DOHH2 (cell line): ENCODE measurements at regions not wholly inside any gene's neighbourhood (a gene's known extent, or its start where the extent isn't known, plus 50 kb on each side); places are given as distances from the start of the nearest gene placed in this dataset.
A peak's percentile ranks its signal among the peaks of the same experiment; 100 is the strongest.

Source experiments
- H3F3A ChIP-seq: fragments of 200-600 bp; sonication (generic), shearing (Covaris generic); 2 replicates; pipeline ENCODE4 v1.6.0; 2016; ENCODE audit warnings: antibody characterized with exemption, mild to moderate bottlenecking; ENCODE audit not compliant: control insufficient read depth, insufficient read depth
- H3K27ac ChIP-seq: fragments of 200-600 bp; sonication (generic); 2 replicates; pipeline ENCODE4 v1.5.1; 2014; ENCODE audit warnings: low read depth, mild to moderate bottlenecking, low read length, moderate library complexity
- H3K27me3 ChIP-seq: fragments of 200-600 bp; sonication (generic); 2 replicates; pipeline ENCODE4 v1.6.1; 2014; ENCODE audit warnings: mild to moderate bottlenecking, low read length, mixed read lengths; ENCODE audit not compliant: control insufficient read depth
- H3K36me3 ChIP-seq: fragments of 200-600 bp; sonication (generic); 2 replicates; pipeline ENCODE4 v1.6.1; 2014; ENCODE audit warnings: mild to moderate bottlenecking, low read length, moderate library complexity, mixed read lengths; ENCODE audit not compliant: control insufficient read depth
- H3K4me1 ChIP-seq: fragments of 200-600 bp; sonication (generic); 2 replicates; pipeline ENCODE4 v1.6.1; 2014; ENCODE audit warnings: mild to moderate bottlenecking, low read length, mixed read lengths; ENCODE audit not compliant: control insufficient read depth
- H3K4me2 ChIP-seq: fragments of 200-600 bp; sonication (generic); 2 replicates; pipeline ENCODE4 v1.6.0; 2014; ENCODE audit warnings: mild to moderate bottlenecking, low read length, moderate library complexity
- H3K4me3 ChIP-seq: fragments of 200-600 bp; sonication (generic); 2 replicates; pipeline ENCODE4 v1.5.1; 2014; ENCODE audit warnings: mild to moderate bottlenecking, low read length, mixed read lengths
- H3K79me2 ChIP-seq: fragments of 200-600 bp; sonication (generic); 2 replicates; pipeline ENCODE4 v1.6.1; 2014; ENCODE audit warnings: mild to moderate bottlenecking, low read length, mixed read lengths; ENCODE audit not compliant: control insufficient read depth
- H3K9me2 ChIP-seq: fragments of 200-600 bp; sonication (generic); replicated peaks from 2 replicates; pipeline ENCODE4 v1.6.1; 2014; ENCODE audit warnings: mild to moderate bottlenecking, low read length, mixed read lengths; ENCODE audit not compliant: control insufficient read depth
- H3K9me3 ChIP-seq: fragments of 200-600 bp; sonication (generic); 2 replicates; pipeline ENCODE4 v1.6.1; 2014; ENCODE audit warnings: antibody characterized with exemption, low read length, mixed read lengths; ENCODE audit not compliant: control insufficient read depth, insufficient read depth
- H4K20me1 ChIP-seq: fragments of 200-600 bp; sonication (generic); 2 replicates; pipeline ENCODE4 v1.6.0; 2014; ENCODE audit warnings: low read depth, mild to moderate bottlenecking, antibody characterized with exemption, low read length, moderate library complexity; ENCODE audit not compliant: control insufficient read depth, insufficient read depth
- EZH2phosphoT487 ChIP-seq: fragments of 200-600 bp; sonication (generic); IDR thresholded peaks from 2 replicates; pipeline ENCODE4 v1.6.1; 2017; ENCODE audit warnings: borderline replicate concordance, mild to moderate bottlenecking, antibody characterized with exemption, low read length, moderate library complexity, mixed read lengths
- TF ChIP-seq, protein P1 (sequence below): fragments of 200-600 bp; sonication (generic); IDR thresholded peaks from one replicate; pipeline ENCODE4 v1.5.1; 2014; ENCODE audit warnings: antibody characterized with exemption, mild to moderate bottlenecking, low read depth, low read length; ENCODE audit not compliant: poor library complexity, severe bottlenecking

DNA sequence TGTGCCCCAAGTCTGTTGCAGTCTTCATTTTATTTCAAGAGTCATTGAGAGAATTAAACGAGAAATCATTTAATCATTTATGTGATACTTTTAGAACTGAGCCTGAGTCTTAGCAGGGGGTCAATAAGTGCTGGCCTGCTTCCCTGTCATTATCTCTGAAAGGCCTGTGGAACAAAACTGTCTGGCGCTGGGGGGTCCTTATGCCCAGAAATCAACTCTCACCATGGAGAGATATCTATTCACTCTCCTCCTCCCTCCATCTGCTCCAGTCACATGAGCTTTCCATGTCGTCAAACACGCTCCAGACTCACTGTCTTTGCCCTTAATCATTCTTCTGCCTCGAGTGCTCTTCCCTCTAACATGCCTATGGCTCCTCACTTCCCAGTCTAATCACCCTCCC is 136.8 kb downstream of the ESM1 start:
- Histone ChIP-seq H3K27ac (no peak overlapping the region), H4K20me1 (no peaks in the 10 kb centered on the region), H3K9me2 (no peaks in the 10 kb centered on the region), H3K9me3 (no peaks in the 10 kb centered on the region), H3K4me2 (no peak overlapping the region), H3K36me3 (no peaks in the 10 kb centered on the region), H3K27me3 (peaks cover 8% of the 10 kb centered on the region; the same call in 1 of the 2 replicates), H3K4me1 (no peaks in the 10 kb centered on the region), H3K79me2 (no peaks in the 10 kb centered on the region), H3K4me3 (no peak overlapping the region), H3F3A (no peaks in the 10 kb centered on the region)
- TF ChIP-seq EZH2phosphoT487, result no peak
- TF ChIP-seq, protein P1, sequence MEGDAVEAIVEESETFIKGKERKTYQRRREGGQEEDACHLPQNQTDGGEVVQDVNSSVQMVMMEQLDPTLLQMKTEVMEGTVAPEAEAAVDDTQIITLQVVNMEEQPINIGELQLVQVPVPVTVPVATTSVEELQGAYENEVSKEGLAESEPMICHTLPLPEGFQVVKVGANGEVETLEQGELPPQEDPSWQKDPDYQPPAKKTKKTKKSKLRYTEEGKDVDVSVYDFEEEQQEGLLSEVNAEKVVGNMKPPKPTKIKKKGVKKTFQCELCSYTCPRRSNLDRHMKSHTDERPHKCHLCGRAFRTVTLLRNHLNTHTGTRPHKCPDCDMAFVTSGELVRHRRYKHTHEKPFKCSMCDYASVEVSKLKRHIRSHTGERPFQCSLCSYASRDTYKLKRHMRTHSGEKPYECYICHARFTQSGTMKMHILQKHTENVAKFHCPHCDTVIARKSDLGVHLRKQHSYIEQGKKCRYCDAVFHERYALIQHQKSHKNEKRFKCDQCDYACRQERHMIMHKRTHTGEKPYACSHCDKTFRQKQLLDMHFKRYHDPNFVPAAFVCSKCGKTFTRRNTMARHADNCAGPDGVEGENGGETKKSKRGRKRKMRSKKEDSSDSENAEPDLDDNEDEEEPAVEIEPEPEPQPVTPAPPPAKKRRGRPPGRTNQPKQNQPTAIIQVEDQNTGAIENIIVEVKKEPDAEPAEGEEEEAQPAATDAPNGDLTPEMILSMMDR, result no peak

DNA sequence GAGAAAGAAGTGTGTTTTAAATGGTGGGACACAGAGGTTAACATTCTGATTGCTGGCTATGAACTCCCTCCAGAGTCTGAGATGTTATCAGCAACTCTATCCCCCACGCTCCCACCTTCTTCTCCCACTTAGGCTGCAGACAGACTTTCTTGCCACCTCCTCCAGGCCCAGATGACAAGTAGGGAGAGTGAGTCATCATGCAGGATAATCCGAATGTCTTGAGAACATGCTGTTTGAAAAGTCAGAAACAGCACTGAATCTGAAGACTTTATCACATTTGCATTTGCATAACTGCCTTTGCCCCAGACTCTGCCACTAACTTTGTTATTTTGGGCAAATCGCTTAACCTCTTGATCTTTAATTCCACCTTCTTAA is 139.8 kb downstream of the ESM1 start:
- Histone ChIP-seq H4K20me1 (no peaks in the 10 kb centered on the region), H3K27ac (no peak overlapping the region), H3K9me3 (no peaks in the 10 kb centered on the region), H3K27me3 (peaks cover 3% of the 10 kb centered on the region; the same call in 1 of the 2 replicates), H3K79me2 (no peaks in the 10 kb centered on the region), H3K4me2 (no peak overlapping the region), H3K9me2 (no peaks in the 10 kb centered on the region), H3K4me1 (no peaks in the 10 kb centered on the region), H3K4me3 (no peak overlapping the region), H3F3A (no peaks in the 10 kb centered on the region), H3K36me3 (no peaks in the 10 kb centered on the region)
- TF ChIP-seq EZH2phosphoT487, result no peak
- TF ChIP-seq, protein P1, result no peak

GRCh38 chr5:54844905-54845566 is 140.4 kb downstream of the ESM1 start:
- Histone ChIP-seq H3K4me2 (peak overlapping the region; percentile 27), H3K79me2 (no peaks in the 10 kb centered on the region), H3K36me3 (no peaks in the 10 kb centered on the region), H3K9me2 (no peaks in the 10 kb centered on the region), H3K4me1 (no peaks in the 10 kb centered on the region), H3K27ac (no peak overlapping the region), H3K9me3 (no peaks in the 10 kb centered on the region), H3K4me3 (no peak overlapping the region), H3K27me3 (no peaks in the 10 kb centered on the region), H4K20me1 (no peaks in the 10 kb centered on the region), H3F3A (no peaks in the 10 kb centered on the region)
- no peak for TF ChIP-seq EZH2phosphoT487
- TF ChIP-seq, protein P1, result peak; percentile 63
